SK-N-SH treated with all-trans-retinoic acid at 6 μM for 48 hours (cell line): ENCODE measurements at regions not wholly inside any gene's neighbourhood (a gene's known extent, or its start where the extent isn't known, plus 50 kb on each side); places are given as distances from the start of the nearest gene placed in this dataset.

Source experiments
- ARNTL ChIP-seq: fragments of 450-650 bp; formaldehyde crosslinking; IDR thresholded peaks from 2 replicates; pipeline ENCODE4 v1.5.0; 2020; ENCODE audit warnings: low read depth, mild to moderate bottlenecking, moderate library complexity, borderline replicate concordance
- CREB5 ChIP-seq: fragments of 250-450 bp; sonication (Bioruptor Pico); IDR thresholded peaks from 2 replicates; pipeline ENCODE4 v1.5.1; 2020; ENCODE audit warnings: low read depth, mild to moderate bottlenecking, moderate library complexity
- GLIS3 ChIP-seq: fragments of 250-450 bp; sonication (Bioruptor Pico); IDR thresholded peaks from 2 replicates; pipeline ENCODE4 v1.5.0; 2020; ENCODE audit warnings: mild to moderate bottlenecking, moderate library complexity
- PATZ1 ChIP-seq: fragments of 250-450 bp; sonication (Bioruptor Pico); IDR thresholded peaks from 2 replicates; pipeline ENCODE4 v1.8.0; 2020; ENCODE audit warnings: mild to moderate bottlenecking, moderate library complexity, borderline replicate concordance
- ZNF70 ChIP-seq: fragments of 450-650 bp; formaldehyde crosslinking; IDR thresholded peaks from 2 replicates; pipeline ENCODE4 v1.5.0; 2020; ENCODE audit warnings: mild to moderate bottlenecking, moderate library complexity
- ZNF8 ChIP-seq: fragments of 450-650 bp; formaldehyde crosslinking; IDR thresholded peaks from 2 replicates; pipeline ENCODE4 v1.5.0; 2020; ENCODE audit warnings: mild to moderate bottlenecking, moderate library complexity

- no peak for TF ChIP-seq ZNF70
- no peak for TF ChIP-seq GLIS3 (CRISPR knock-in tag)
- TF ChIP-seq PATZ1 (CRISPR knock-in tag) = no peak
- no peak for TF ChIP-seq ARNTL (CRISPR knock-in tag)
- TF ChIP-seq CREB5 = no peak
- no peak for TF ChIP-seq ZNF8 (CRISPR knock-in tag)
Measured at GRCh38 chr5:93101661-93102060, 479.4 kb downstream of the NR2F1-AS1 start.
